ENCODE measurements at regions not wholly inside any gene's neighbourhood (a gene's known extent, or its start where the extent isn't known, plus 50 kb on each side); places are given as distances from the start of the nearest gene placed in this dataset.
"Not testable (repeated sequence)": the region's sequence is repeated elsewhere in the genome, so short reads cannot be mapped to it uniquely, and the experiment has no call there.

DNA sequence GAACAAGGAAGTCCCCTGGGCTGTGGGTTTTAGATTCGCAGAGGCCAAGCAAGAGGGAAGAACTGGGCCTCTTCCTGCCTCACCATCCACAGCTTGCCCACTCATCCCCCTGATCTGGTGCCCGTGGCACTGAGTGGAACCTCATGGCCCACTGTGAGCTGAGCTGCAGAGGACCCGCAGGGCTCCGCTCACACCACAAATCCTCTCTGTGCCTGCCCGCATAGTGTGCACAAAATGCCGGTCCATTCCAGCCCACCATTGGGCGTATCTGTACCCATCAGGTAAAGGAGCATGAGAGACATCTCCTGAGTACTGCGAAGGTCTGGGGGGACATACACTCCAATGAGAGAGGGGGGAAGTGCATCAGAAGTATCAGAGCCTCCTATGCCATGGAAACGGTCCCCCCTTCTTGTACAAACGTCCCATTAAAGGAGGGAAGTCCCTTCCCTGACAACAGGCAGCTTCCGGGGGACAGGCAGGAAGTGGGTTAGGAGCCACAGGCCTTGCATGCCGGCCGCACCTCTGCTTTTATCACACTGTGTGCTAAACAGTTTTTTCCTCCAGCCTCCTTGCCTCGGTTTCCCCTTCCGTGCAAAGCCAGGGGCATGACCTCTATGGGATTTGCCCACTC is 309.4 kb upstream of the DIO3 start:
- no peak for DNase-seq

DNA sequence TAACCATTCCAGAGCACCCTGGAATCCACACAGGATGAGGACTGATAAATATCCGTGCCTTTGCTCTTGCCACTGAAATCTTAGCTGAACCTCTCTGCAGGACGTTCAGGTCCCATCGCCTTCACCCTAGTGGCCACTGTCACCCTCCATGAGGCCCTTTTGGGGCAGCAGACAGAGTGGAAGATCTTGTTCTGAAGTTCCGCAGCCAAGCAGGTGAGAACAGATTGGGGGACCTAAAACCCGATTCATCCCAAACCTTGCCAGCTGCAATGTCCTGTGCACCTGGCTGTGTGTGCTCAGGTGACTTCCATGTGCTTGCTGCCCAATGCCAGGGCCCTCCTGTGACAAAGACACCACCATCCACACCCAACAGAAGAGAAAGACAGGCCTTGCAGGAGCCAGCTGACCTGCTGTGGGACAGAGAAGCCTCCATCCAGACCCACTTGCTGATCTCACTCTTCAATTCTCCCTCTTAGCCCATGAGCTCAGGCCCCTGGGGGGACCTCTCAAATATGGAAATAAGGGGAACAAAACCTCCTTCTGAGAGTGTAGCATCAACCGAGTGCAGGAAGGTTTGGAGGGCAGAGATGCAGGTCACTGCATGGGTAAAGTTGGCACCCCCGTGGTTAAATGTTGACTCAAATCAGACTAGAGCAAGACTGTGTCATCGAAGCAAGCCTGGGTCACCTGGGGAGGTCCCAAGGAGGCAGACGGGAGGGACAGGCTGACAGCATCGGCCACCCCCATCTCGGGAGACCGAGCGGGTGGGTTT is 308.7 kb upstream of the DIO3 start:
- DNase-seq, result no peak

DNA sequence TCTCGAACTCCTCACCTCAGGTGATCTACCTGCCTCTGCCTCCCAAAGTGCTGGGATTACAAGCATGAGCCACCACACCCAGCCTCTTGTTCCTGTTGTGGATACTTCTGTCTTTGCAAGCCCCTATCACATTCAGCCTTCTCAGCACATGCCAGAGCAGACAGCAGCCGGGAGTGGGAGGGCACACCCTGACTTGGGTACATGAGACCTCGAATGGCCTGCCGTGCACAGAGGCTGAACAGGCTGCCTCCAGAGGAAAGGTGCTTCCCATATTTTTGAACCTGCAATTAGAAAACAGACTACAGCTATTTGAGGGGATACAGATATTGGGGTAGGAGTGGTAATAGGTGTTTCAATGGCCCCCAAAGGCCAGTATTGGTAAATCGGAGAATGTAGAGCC is 307.3 kb upstream of the DIO3 start:
- DNase-seq, result no peak

DNA sequence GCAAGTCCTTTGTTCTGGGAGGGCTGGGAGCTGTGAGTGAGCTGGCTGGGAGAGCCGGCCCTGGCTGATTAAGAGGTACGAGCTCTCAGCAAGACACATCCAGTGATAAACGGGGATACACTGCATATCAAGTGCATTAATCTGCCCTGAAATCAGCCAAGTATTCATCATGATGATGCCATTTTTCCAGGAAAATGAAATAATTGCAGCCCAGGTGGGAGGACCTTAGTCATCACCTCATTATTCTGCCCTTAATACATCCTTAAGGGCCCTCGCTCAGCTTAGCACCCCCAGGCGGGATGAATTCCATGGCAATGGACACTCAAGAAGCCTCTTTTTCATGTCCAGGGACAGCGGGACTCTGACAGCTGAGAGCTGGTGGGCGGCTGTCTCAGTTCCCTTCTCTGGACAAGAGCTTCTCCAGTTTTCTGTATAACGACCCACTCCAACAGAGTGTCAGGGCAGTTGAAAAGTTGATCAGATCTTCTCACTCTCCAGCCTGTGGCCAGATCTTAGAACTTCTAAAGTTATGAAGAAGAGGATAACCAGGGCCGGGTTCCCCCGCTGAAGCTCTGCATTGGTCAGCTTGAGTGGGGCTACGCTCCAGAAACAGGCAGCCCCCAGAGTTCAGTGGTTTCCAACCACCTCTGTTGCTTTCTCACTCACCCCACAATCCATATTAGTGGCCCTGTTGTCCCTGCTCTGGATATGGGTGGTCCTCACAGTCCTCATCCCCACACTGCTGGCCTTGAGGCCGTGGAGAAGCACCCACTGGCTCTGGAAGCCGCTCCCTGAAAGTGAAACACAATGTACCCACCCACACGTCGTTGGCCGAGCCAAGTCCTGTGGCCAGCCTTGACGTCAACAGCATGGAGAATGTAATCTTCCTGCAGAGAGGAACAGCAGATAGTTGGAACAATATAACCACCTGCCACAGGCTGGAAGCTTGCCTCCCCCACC is 306.2 kb upstream of the DIO3 start:
- DNase-seq, result no peak

DNA sequence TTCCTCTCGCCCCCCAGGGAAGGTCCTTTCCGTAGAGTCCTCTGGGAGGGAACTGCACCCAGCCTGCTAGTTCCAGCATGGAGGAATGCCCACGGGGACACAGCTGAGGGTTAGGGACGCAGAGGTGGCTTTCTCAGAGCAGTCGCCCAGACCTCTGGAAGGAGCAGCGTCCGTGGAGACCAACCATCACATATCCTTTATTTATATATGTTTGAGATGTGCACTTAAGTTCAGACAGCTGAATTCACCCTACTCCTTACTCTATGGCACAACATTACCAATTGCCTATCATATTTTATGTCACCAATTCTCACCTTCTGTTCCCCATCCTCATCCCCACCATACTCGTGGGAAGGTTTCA is 305.6 kb upstream of the DIO3 start:
- DNase-seq, result no peak

DNA sequence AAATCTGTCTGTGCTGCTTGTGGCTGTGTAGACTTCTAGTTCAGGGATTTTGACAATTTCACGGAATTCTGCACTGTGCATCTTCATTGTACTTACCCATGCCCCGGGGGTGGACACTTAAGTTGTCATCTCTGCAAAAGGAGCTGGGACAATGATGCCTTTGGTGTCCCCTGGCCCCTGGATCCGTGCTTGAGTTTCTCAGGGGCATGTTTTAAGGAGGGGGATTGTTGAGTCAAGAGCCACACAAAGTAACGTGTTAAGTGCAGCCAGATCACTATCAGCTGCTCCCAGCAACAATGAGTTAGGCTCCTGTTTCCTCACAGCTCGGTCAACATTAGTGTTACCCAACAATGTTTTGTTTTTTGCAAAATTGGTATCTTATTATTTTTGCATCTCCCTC is 305.0 kb upstream of the DIO3 start:
- no peak for DNase-seq

DNA sequence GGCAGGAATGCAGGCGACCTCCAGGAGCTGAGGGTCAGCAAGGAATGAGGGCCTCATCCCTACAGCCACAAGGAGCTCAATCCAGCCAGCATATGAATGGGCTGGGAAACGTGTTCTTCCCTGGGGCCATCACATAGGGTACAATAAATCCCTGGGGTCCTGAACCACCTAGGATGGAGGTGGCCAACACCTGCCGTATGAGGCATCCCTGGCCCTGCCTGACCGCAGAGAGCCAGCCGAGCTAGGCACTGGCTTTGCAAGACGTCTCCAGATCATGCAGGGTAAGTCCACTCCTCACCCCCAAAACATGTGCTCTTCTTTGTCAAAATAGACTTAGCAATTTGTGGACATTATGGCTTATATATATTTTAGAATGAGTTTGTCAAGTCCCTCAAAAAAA is 303.7 kb upstream of the DIO3 start:
- no peak for DNase-seq

DNA sequence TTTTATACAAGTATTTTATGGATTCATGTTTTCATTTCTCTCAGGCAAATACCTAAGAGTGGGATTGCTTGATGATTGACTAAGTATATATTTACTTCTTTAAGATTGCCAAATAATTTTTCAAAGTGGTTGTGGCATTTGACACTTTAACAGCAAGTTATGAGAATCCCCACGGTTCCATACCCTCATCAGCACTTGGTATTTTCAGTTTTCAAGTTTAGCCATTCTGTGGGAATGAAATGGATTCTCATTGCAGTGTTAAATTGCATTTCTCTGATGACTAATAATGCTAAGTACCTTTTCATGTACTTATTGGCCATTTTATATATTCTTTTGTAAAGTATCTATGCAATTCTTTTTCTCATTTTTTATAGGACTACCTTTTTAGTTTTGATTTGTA is 301.5 kb upstream of the DIO3 start:
- DNase-seq, result no peak

DNA sequence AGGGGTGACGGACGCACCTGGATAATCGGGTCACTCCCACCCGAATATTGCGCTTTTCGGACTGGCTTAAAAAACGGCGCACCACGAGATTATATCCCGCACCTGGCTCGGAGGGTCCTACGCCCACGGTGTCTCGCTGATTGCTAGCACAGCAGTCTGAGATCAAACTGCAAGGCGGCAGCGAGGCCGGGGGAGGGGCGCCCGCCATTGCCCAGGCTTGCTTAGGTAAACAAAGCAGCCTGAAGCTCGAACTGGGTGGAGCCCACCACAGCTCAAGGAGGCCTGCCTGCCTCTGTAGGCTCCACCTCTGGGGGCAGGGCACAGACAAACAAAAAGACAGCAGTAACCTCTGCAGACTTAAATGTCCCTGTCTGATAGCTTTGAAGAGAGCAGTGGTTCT is 294.9 kb upstream of the DIO3 start:
- not testable (repeated sequence) for DNase-seq

DNA sequence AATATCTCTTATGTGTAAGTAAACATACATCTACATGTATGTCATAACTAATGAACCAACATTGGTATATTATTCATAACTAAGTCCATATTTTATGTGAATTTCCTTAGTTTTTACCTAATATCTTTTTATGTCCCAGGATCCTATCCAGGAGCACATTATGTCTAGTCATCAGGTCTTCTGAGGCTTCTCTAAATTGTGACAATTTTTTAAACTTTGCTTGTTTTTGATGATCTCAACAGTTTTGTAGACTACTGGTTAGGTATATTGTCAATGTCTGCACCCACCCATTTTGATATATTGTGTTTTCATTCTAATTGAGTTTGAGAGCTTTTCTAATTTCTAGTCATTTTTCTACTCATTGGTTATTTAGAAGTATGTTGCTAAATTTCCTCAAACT is 288.2 kb upstream of the DIO3 start:
- no peak for DNase-seq

DNA sequence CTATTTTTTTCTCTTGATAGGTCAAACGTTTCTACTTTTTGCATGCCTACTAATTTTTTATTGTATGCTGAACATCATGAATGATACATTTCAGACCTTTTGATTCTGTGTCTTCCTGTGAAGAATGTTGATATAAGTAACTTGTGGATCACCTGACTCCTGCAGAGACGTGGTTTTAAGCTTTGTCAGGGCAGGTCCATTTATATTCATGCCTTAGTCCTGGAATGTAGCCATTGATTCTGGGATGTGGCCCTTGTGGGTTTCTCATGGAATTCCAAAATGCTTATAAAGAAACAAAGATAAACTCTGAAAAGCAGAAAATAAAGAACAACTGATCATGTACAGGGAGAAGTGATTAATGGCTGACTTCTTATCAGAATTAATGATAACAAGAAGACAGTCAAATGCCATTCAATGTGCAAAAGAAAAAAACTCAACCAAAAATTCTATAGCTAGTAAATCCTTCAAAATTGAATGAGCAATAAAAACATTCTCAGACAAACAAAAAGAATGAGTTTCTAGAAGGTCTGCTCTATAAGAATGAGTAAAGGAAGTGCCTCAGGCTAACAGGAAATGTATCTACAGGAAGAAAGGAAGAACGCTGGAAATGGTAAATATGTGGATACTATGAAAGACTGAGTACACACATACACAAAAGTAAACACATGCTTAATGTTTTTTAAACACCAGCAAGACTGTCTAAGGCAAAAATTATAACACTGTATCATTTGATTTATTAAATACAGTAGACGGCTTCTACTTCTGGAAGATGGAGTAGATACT is 284.8 kb upstream of the DIO3 start:
- DNase-seq, result no peak

DNA sequence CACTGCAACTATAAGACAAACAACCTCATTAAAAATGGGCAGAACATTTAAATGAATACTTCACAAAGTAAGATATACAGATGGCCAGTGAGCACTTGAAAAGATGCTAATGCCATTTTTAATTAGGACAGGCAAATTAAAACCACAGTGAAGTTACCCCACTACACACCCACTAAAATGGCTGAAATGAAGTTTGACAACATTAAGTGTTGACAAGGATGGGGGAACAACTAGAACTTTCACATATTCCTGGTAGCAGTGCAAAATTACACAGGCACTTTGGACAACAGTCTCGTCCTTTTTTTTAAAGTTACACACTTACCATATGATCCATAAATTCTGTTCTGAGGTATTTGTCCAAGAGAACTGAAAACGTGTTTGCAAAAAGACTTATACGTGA is 278.9 kb upstream of the DIO3 start:
- DNase-seq, result no peak

DNA sequence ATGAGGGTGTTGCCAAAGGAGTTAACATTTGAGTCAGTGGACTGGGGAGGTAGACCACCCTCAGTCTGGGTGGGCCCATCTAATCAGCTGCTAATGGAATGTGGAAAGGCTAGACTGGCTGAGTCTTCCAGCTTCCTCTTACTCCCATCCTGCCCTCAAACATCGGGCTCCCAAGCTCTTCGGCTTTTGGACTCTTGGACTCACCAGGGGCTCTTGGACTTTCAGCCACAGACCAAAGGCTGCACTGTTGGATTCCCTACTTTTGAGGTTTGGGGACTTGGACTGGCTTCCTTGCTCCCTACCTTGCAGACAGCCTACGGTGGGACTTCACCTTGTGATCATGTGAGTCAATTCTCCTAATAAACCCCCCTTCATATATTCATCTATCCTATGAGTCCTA is 276.6 kb upstream of the DIO3 start:
- no peak for DNase-seq

DNA sequence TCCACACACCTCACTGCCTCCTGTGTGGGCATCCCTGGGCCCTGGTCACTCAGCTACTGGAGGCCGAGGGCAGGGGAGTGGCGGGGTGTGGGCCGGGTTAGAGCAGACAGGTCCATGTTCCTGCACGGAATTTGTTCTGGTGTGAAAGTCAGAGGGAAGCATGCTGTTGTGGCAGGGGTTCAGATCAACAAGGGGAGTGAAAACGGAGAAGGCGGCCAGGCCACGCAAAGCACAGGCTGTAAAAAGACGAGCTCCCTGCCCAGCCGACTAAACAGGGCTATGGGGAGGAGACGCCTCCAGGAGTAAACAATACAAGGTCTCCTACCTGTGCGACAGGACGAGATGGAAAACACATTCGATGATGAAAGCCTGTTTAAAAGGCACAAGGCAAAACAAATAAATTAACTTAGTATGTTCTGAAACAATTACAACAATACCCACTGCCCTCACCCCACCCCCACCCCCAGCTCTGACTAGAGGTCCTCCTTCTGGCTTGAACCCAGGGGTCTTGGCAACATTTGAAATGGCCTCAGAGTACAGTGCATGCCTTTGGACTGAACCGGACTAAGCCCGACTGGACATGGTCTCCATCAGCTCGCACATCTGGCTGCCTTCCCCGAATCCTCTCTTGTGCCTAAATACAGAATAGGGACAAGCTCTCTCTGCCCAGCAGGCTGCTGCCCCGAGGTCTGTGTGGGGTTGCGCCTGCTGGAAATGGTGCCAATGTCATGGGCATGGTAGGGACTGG is 274.9 kb upstream of the DIO3 start:
- DNase-seq, result no peak

DNA sequence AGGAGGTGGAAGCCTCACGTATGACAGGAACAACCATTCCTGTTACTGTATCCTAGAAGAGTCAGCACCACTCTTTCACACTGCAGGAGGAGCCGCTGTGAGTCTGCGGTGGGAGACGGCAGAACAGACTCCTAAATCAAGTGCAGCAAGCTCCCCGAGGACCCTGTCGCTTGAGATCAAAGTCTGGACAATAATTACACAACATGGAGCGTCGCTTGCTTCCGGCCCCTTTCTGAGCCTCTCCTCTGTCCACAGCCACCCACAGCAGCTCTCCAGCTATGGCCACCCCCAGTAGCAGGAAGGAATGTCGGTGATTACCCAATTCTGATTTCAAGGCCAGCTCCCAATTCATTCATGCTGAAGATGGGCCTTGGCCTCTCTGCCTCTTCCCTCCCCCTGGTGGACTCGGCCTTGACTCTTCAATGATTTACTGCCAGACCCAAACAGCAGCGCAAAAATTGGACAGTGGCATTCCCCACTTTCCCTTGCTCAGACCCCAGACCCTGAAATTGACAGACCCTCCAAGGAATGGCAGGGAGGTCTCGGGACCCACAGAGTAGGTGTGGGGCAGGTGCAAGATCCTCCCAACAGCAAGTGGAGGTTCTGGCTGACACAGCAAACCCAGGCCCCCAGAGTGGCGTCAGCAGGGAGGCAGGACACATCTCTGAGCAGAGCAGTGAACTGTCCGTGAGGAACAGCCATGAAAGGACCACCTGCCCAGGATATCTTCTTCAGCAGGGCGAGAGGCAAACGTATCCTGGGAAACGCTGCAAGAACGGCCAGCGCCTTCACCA is 272.7 kb upstream of the DIO3 start:
- no peak for DNase-seq

DNA sequence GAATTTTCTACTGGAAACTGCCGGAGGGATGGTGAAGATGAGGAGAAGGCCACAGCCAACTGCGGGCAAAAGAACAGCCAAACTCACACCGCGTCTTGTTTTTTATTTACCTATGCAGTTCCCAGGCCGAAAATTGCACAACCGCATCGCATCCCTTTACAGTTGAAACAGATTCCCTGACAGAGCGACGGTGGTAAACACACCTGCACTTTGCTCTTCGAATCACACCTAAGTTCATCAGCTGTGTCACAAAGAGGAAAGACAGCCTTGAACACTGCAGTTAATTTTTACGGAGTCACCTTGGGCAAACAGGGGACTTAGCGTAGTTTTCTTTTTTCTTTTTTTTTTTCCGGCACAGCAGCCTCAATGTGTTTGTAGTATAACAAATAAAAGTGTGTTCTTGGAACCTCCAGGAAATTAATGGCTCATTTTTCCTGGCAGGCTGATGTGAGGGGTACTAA is 272.0 kb upstream of the DIO3 start:
- no peak for DNase-seq

DNA sequence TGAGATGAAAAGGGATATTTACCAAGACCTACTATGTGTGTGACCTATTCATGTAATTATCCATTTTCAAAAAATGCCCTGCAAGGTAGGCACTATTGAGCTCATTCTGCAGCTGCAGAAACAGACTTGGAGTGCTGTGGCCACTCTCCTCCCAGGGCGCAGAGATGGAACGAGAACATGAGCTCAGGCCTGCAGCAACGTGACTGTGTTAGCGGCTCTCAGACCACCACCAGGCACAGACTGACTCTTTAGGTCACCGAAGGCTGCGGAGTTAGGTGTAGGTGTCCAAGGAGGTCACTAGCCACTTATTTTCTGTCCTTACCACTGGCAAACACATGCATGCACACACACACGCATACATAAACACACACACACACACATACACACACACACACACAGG is 271.4 kb upstream of the DIO3 start:
- DNase-seq, result no peak

DNA sequence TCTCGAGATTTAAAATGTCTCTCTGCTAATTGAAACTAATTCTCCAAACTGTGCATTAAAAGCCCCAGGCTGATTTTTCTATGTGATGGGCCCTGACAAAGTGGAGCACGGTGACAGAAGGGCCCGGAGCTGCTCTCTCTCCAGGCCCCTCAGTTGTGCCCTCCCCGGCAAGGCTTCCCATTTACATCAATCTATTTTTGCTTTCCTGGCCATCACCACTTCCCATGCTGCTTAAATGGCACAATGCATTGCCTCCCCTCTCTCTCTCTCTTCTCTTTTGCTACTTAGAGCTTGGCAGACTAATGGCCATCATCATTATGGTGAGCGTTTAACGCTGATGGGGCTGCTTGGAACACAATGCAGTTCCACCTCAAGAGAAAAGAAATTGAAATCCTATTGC is 270.7 kb upstream of the DIO3 start:
- DNase-seq, result no peak

DNA sequence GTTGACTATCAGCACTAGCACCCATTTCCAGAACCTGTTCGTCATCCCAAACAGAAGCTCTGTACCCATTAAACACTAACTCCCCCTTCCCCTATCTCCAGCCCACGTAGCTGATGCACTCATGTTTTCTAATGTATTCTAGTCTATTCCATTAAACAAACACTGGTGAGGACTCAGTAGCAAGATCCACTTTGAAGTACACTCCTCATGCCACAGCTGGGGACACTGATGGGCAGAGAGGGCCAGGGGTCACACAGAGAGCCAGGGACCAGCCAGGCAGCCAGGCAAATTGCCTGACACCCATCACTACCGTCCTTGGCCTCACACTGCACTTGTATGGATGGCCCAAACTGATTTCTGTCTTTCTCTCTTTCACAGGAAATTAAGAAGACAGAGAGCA is 269.9 kb upstream of the DIO3 start:
- no peak for DNase-seq

DNA sequence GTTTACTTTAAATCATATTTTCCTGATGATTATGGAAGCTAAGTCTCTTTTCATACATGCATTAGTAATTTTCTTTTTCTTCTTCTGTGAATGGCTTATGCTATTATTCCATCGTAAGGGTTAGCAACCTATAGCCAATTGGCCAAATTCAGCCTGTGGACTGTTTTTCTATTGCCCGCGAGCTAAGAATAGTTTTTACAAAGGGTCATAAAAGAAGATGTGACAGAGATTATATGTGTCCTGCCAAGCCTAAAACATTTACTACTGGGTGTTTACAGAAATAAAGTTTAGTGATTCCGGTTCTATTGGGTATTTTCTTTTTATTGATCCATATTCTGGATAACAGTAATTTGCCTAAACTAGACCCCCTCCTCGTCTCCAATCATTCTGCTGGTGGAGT is 268.8 kb upstream of the DIO3 start:
- no peak for DNase-seq

DNA sequence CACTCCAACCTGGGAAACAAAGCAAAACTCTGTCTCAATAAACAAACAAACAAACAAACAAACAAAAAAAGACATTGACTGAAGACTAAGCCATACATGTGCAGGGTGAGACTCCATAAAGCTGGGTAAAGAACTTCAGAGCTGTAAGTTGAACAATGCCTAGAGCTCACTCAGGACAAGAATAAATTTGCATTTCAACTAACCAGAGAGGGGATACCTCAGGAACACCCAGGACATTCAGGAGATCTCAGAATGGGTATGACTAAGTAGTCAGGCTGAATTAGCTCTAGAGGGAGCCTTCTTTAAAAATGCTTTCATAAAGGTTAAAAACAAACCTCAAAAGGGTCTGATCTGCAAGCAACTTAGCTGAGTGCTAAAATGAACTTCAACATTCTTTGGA is 267.7 kb upstream of the DIO3 start:
- no peak for DNase-seq

Measured in SHP77 treated with DMSO at 0.1 percent for 48 hours (cell line).